HepG2 (cell line): ENCODE measurements at regions not wholly inside any gene's neighbourhood (a gene's known extent, or its start where the extent isn't known, plus 50 kb on each side); places are given as distances from the start of the nearest gene placed in this dataset.
A peak's percentile ranks its signal among the peaks of the same experiment; 100 is the strongest.

ENCODE experiments used
- ATAC-seq: fragments of 200-7000 bp; cut with Tn5 transposase; 3 replicates; pipeline ENCODE4 v1.9.1; 2020; ENCODE audit warnings: mild to moderate bottlenecking, moderate library complexity
- BruUV-seq: library from RNA; stranded (reverse); fragments of 400-500 nt; replicated peaks from 2 replicates; lab custom pipeline; 2021; lab: Mats Ljungman, UMichigan
- CTCF ChIA-PET: fragments of 300-600 bp; formaldehyde crosslinking; extraction: SDS; loops from one replicate; lab custom pipeline; 2021; ENCODE audit warnings: low total read pairs, inconsistent platforms, low intra/inter-chr PET ratio; lab: Yijun Ruan, JAX
- POLR2A ChIA-PET: fragments of 350-600 bp; sonication (Branson Sonifier 250); formaldehyde crosslinking; loops from one replicate; lab custom pipeline; 2020; ENCODE audit warnings: antibody characterized with exemption, inconsistent platforms; lab: Yijun Ruan, JAX
- DNase-seq: peaks from one replicate; pipeline ENCODE4 v3.0.0-alpha.2; 2015; ENCODE audit warnings: low spot score
- FAIRE-seq: peaks from 3 replicates; lab custom pipeline; 2011; peaks lifted over from hg19 to GRCh38; lab: Jason Lieb, UNC
- H2AFZ ChIP-seq: one replicate; pipeline ENCODE4 v1.6.1; 2011; ENCODE audit warnings: low read length, inconsistent platforms
- H3K27ac ChIP-seq: fragments of 300-600 bp; 3 replicates; pipeline ENCODE4 v1.8.0; 2011; ENCODE audit warnings: mixed run types, mild to moderate bottlenecking, mixed read lengths, low read length, inconsistent platforms; ENCODE audit not compliant: insufficient read depth; ENCODE audit errors: extremely low read length
- H3K27me3 ChIP-seq, 2 experiments: fragments of 200-600 bp in 1 of 2; 2 replicates in 1 of 2; 3 replicates in 1 of 2; pipeline versions ENCODE4 v1.6.0 to v1.8.0; 2011; ENCODE audit warnings: low read length in 2 of 2, mild to moderate bottlenecking in 2 of 2, moderate library complexity in 2 of 2, inconsistent platforms in 1 of 2; ENCODE audit not compliant: insufficient read depth in 2 of 2, control insufficient read depth in 1 of 2
- H3K36me3 ChIP-seq, 2 experiments: fragments of 200-600 bp in 1 of 2; replicated peaks in 1 of 2; 2 replicates in 1 of 2; 3 replicates in 1 of 2; pipeline versions ENCODE4 v1.5.1 to v1.8.0; 2011; ENCODE audit warnings: low read length in 2 of 2, inconsistent platforms in 1 of 2; ENCODE audit not compliant: insufficient read depth in 2 of 2, control insufficient read depth in 1 of 2
- H3K4me1 ChIP-seq: 2 replicates; pipeline ENCODE4 v1.5.1; 2012; ENCODE audit warnings: low read length, inconsistent platforms; ENCODE audit not compliant: insufficient read depth
- H3K4me2 ChIP-seq: 2 replicates; pipeline ENCODE4 v1.6.0; 2011; ENCODE audit warnings: low read depth, low read length, inconsistent platforms
- H3K4me3 ChIP-seq, 3 experiments: fragments of 200-600 bp in 1 of 3; sonication (generic), shearing (Covaris generic) in 1 of 3; replicated peaks in 1 of 3; 2 replicates each; pipeline ENCODE4 v1.5.1; 2011 to 2016; ENCODE audit warnings: low read length in 3 of 3, inconsistent platforms in 2 of 3, low read depth in 2 of 3, mild to moderate bottlenecking in 2 of 3, control low read depth in 1 of 3, mixed read lengths in 1 of 3; ENCODE audit not compliant: insufficient read depth in 1 of 3
- H3K79me2 ChIP-seq: one replicate; pipeline ENCODE4 v1.6.1; 2011; ENCODE audit warnings: low read length, inconsistent platforms; ENCODE audit not compliant: insufficient read depth
- H3K9ac ChIP-seq: 2 replicates; pipeline ENCODE4 v1.6.0; 2011; ENCODE audit warnings: mild to moderate bottlenecking, low read depth, low read length, inconsistent platforms; ENCODE audit not compliant: insufficient read depth
- H3K9me3 ChIP-seq: 2 replicates; pipeline ENCODE4 v1.5.1; 2012; ENCODE audit warnings: mild to moderate bottlenecking, low read length
- H4K20me1 ChIP-seq: 2 replicates; pipeline ENCODE4 v1.6.0; 2011; ENCODE audit warnings: inconsistent platforms, mild to moderate bottlenecking, low read length, moderate library complexity; ENCODE audit not compliant: insufficient read depth
- AKAP8 ChIP-seq: sonication (generic); formaldehyde crosslinking; IDR thresholded peaks from 2 replicates; pipeline ENCODE4 v1.5.1; 2020; ENCODE audit warnings: mild to moderate bottlenecking, missing genetic modification reagents
- ETV5 ChIP-seq: IDR thresholded peaks from 2 replicates; pipeline ENCODE4 v1.6.1; 2018; ENCODE audit warnings: missing biosample characterization, missing genetic modification reagents, inconsistent platforms, borderline replicate concordance
- FOSL2 ChIP-seq: sonication (generic); formaldehyde crosslinking; IDR thresholded peaks from 2 replicates; pipeline ENCODE4 v1.4.0; 2020; ENCODE audit warnings: missing genetic modification reagents
- HNF4A ChIP-seq: sonication (generic); formaldehyde crosslinking; IDR thresholded peaks from 2 replicates; pipeline ENCODE4 v1.4.0; 2020; ENCODE audit warnings: missing genetic modification reagents
- MYC ChIP-seq: sonication (generic); formaldehyde crosslinking; IDR thresholded peaks from 2 replicates; pipeline ENCODE4 v1.9.0; 2021; ENCODE audit warnings: missing genetic modification reagents, borderline replicate concordance
- RAD21 ChIP-seq: fragments of 450-650 bp; formaldehyde crosslinking; IDR thresholded peaks from 2 replicates; pipeline ENCODE4 v1.5.0; 2020; ENCODE audit warnings: mild to moderate bottlenecking
- SETDB1 ChIP-seq: sonication (generic); formaldehyde crosslinking; IDR thresholded peaks from 2 replicates; pipeline ENCODE4 v1.5.1; 2020; ENCODE audit warnings: missing genetic modification reagents, mild to moderate bottlenecking, borderline replicate concordance
- SMC3 ChIP-seq: IDR thresholded peaks from 2 replicates; pipeline ENCODE4 v1.6.1; 2011; ENCODE audit warnings: low read length, improper control_type of control experiment
- SP4 ChIP-seq: sonication (generic); formaldehyde crosslinking; IDR thresholded peaks from 2 replicates; pipeline ENCODE4 v1.8.1; 2023; ENCODE audit warnings: mild to moderate bottlenecking, missing genetic modification reagents
- STAG1 ChIP-seq: sonication (generic); formaldehyde crosslinking; IDR thresholded peaks from 2 replicates; pipeline ENCODE4 v1.4.0; 2020; ENCODE audit warnings: missing genetic modification reagents
- ZNF816 ChIP-seq: sonication (generic); formaldehyde crosslinking; IDR thresholded peaks from 2 replicates; pipeline ENCODE4 v1.8.0; 2022; ENCODE audit warnings: missing genetic modification reagents, mild to moderate bottlenecking, borderline replicate concordance
- WGBS: methylation state at CpG from one replicate; pipeline ENCODE4 v1.1.6; 2017; ENCODE audit warnings: low lambda C conversion rate; 5-methylcytosine and 5-hydroxymethylcytosine counted together
- in situ Hi-C: cut with HindIII; loops from 2 replicates; pipeline ENCODE4 v1.10.0; 2017; ENCODE audit warnings: low pct_unique_long_range_greater_than_20kb; ENCODE audit not compliant: extremely low pct_ligation_motif_present
- intact Hi-C: fragments of 100-400 bp; cut with micrococcal nuclease; formaldehyde crosslinking; loops from one replicate; pipeline ENCODE4 v1.10.0; 2022; ENCODE audit not compliant: unreplicated experiment
- TF ChIP-seq, protein P1 (sequence below): sonication (generic); formaldehyde crosslinking; IDR thresholded peaks from 2 replicates; pipeline ENCODE4 v1.5.0; 2020; ENCODE audit warnings: missing genetic modification reagents, mild to moderate bottlenecking, borderline replicate concordance
- TF ChIP-seq, protein P2 (sequence below): sonication (generic); formaldehyde crosslinking; IDR thresholded peaks from 2 replicates; pipeline ENCODE4 v1.5.0; 2020; ENCODE audit warnings: mild to moderate bottlenecking, missing genetic modification reagents, moderate library complexity

DNA sequence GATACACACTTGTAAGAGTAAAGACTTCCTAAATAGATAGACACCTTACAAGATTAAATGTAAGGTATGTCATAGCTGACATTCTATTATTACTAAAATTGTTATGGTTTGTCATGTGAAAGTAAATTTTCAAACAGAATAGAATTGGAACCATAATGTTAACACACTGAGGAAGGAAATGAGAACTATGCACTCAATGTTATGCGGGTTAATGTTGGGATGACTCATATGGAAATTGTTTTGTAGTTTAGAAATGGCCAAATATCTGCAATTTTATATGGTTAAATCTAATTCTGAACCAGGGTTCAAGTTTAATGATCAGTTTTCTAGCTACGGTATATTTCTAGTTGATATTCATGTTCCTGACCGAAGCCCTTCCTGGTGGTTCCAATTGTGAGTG, 214.2 kb upstream of the ADO start:
- Histone ChIP-seq H3K4me3 (no peak overlapping the region), H3K27ac (no peak overlapping the region), H3K4me2 (no peak overlapping the region), H2AFZ (no peak overlapping the region)
- ATAC-seq (no peak), FAIRE-seq (no peak)
- intact Hi-C loops: no loop called here
- POLR2A ChIA-PET: no interaction called here
- CTCF ChIA-PET: no interaction called here
- in situ Hi-C loops: loop anchor here (25.0 kb wide), 1 partner anchor 497 kb away; no protein-coding TSS in a partner anchor
- 4% methylated on average over 3 of the region's 3 CpGs for WGBS
- no peak for TF ChIP-seq AKAP8
- TF ChIP-seq HNF4A (CRISPR knock-in tag): no peak
- TF ChIP-seq, protein P1, sequence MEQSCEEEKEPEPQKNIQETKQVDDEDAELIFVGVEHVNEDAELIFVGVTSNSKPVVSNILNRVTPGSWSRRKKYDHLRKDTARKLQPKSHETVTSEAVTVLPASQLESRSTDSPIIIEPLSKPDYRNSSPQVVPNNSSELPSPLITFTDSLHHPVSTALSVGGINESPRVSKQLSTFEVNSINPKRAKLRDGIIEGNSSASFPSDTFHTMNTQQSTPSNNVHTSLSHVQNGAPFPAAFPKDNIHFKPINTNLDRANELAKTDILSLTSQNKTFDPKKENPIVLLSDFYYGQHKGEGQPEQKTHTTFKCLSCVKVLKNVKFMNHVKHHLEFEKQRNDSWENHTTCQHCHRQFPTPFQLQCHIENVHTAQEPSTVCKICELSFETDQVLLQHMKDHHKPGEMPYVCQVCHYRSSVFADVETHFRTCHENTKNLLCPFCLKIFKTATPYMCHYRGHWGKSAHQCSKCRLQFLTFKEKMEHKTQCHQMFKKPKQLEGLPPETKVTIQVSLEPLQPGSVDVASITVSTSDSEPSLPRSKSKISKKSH: no peak
- TF ChIP-seq, all 625 proteins: peak for 0
- no TSS peak for BruUV-seq
- Histone ChIP-seq H3K36me3 (no peaks in the 10 kb centered on the region), H3K9me3 (no peaks in the 10 kb centered on the region), H3K27me3 (no peaks in the 10 kb centered on the region), H4K20me1 (no peaks in the 10 kb centered on the region), H3K79me2 (no peaks in the 10 kb centered on the region), H3K9ac (no peak overlapping the region), H3K4me1 (no peaks in the 10 kb centered on the region)
- no peak for DNase-seq

DNA sequence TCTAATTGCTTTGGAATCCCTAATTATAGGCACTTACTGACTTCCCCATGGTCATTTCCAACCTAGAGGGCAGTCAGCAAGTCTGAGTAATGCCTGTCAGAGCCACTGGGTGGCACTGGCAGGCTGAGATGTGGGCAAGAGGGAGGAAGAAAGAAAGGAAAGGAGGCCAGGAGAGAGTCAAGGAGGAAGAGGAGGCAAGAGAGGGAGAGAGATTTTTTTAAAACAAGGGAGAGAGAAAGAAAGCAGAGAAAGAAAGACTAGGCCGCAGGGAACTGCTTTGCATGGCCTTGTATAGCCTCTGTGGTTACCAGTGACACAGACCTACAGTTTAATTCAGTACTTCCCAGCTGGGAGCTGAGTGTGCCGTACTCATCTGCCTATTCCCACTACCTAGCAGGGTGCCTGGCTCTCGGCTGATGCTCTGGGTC, 210.4 kb upstream of the ADO start:
- no peaks in the 10 kb centered on the region for H3K4me1 ChIP-seq
- CTCF ChIA-PET: interaction anchor here (0.6 to 2.6 kb wide), 5 partner anchors 102 to 1126 kb away, joined by 3 to 22 read pairs (median 8); no protein-coding TSS in a partner anchor
- in situ Hi-C loops: loop anchor here (25.0 kb wide), 1 partner anchor 493 kb away; no protein-coding TSS in a partner anchor
- no peak overlapping the region for H3K27ac ChIP-seq
- peak; percentile 63 for FAIRE-seq
- no peaks in the 10 kb centered on the region for H4K20me1 ChIP-seq
- no peak overlapping the region for H3K9ac ChIP-seq
- no peak overlapping the region for H3K4me3 ChIP-seq
- H2AFZ ChIP-seq: no peak overlapping the region
- intact Hi-C loops: loop anchor here (1.0 kb wide), 3 partner anchors 224 to 564 kb away; no protein-coding TSS in a partner anchor
- H3K9me3 ChIP-seq: no peaks in the 10 kb centered on the region
- no peak overlapping the region for H3K4me2 ChIP-seq
- no peaks in the 10 kb centered on the region for H3K79me2 ChIP-seq
- 11% methylated on average over 3 of the region's 3 CpGs for WGBS
- H3K36me3 ChIP-seq: no peaks in the 10 kb centered on the region
- no TSS peak for BruUV-seq
- TF ChIP-seq SETDB1 (CRISPR knock-in tag): no peak
- TF ChIP-seq, protein P2, sequence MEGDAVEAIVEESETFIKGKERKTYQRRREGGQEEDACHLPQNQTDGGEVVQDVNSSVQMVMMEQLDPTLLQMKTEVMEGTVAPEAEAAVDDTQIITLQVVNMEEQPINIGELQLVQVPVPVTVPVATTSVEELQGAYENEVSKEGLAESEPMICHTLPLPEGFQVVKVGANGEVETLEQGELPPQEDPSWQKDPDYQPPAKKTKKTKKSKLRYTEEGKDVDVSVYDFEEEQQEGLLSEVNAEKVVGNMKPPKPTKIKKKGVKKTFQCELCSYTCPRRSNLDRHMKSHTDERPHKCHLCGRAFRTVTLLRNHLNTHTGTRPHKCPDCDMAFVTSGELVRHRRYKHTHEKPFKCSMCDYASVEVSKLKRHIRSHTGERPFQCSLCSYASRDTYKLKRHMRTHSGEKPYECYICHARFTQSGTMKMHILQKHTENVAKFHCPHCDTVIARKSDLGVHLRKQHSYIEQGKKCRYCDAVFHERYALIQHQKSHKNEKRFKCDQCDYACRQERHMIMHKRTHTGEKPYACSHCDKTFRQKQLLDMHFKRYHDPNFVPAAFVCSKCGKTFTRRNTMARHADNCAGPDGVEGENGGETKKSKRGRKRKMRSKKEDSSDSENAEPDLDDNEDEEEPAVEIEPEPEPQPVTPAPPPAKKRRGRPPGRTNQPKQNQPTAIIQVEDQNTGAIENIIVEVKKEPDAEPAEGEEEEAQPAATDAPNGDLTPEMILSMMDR (CRISPR knock-in tag): peak; percentile 85
- peak; percentile 69 for TF ChIP-seq RAD21 (CRISPR knock-in tag)
- no peak for TF ChIP-seq MYC (CRISPR knock-in tag)
- TF ChIP-seq FOSL2 (CRISPR knock-in tag): 0 out of 2 replicates have a peak, but pooled peaks have one; percentile 24
- TF ChIP-seq SMC3: peak; percentile 87
- TF ChIP-seq SP4 (CRISPR knock-in tag): peak; percentile 38; the same call in 1 of the 2 replicates
- TF ChIP-seq ZNF816 (CRISPR knock-in tag): no peak
- peak; percentile 52; the same call in 1 of the 2 replicates for TF ChIP-seq ETV5 (CRISPR knock-in tag)
- TF ChIP-seq STAG1: peak; percentile 95
- TF ChIP-seq, all 625 proteins: peak for 7
- no peaks in the 10 kb centered on the region for H3K27me3 ChIP-seq
- POLR2A ChIA-PET: no interaction called here
- ATAC-seq (peak; percentile 94), DNase-seq (peak; percentile 27)
